Chondrocyte (in vitro differentiated cells): ENCODE measurements at regions not wholly inside any gene's neighbourhood (a gene's known extent, or its start where the extent isn't known, plus 50 kb on each side); places are given as distances from the start of the nearest gene placed in this dataset.
A peak's percentile ranks its signal among the peaks of the same experiment; 100 is the strongest.

ENCODE experiments used
- DNase-seq: peaks from one replicate; pipeline ENCODE4 v3.0.0; 2021; ENCODE audit warnings: mixed read lengths, low spot score
- H3K27ac Mint-ChIP-seq: one replicate; pipeline ENCODE4 v1.8.0; 2021; ENCODE audit warnings: mild to moderate bottlenecking, moderate library complexity, mixed read lengths; ENCODE audit not compliant: unreplicated experiment
- H3K27me3 Mint-ChIP-seq: 2 replicates; pipeline ENCODE4 v1.8.0; 2021; ENCODE audit warnings: low read depth, mixed read lengths
- H3K36me3 Mint-ChIP-seq: 2 replicates; pipeline ENCODE4 v1.8.0; 2021; ENCODE audit warnings: low read depth, mixed read lengths
- H3K4me1 Mint-ChIP-seq: 2 replicates; pipeline ENCODE4 v1.8.0; 2021; ENCODE audit warnings: low read depth, mild to moderate bottlenecking, mixed read lengths
- H3K4me3 Mint-ChIP-seq: one replicate; pipeline ENCODE4 v1.8.0; 2021; ENCODE audit warnings: mild to moderate bottlenecking, moderate library complexity, mixed read lengths; ENCODE audit not compliant: unreplicated experiment
- H3K9me3 Mint-ChIP-seq: 2 replicates; pipeline ENCODE4 v1.8.0; 2021; ENCODE audit warnings: low read depth, mixed read lengths
- CTCF ChIP-seq: fragments of 200-600 bp; sonication (generic); IDR thresholded peaks from 2 replicates; pipeline ENCODE4 v1.5.0; 2021; ENCODE audit warnings: antibody characterized with exemption, mild to moderate bottlenecking, moderate library complexity

DNA sequence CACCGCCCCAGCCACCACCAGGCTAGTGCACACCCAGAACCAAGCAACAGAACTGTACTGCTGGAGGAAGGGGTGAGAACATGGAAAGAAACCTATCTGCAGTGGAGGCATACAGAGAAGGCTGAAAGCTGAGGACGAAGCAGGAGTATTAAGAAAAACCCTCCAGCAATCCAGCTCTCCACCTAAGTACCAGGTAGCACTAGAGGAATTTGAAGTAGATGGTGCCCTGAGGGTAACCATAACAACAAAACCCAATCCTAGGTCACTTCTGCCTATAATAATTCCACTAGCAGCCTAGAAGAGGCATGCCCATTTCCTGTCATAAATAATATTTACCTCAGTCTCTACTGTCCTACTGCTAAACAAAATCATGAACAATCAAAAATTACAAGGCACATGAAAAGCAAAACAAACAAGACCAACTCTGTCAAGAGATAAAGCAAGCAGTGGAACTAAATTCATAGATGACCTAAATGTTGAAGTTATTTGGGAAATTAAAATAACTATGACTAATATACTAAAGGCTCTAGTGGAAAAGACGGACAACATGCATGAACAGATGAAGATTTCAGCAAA is 51.1 kb downstream of the HYCC1 start:
- DNase-seq: no peak
- Mint-ChIP-seq H3K27me3 (no peaks in the 10 kb centered on the region), H3K27ac (peak overlapping the region; percentile 83), H3K4me1 (peaks cover 21% of the 10 kb centered on the region), H3K36me3 (peaks cover 13% of the 10 kb centered on the region), H3K9me3 (no peaks in the 10 kb centered on the region), H3K4me3 (no peak overlapping the region)
- no peak for TF ChIP-seq CTCF

GRCh38 chr7:22958742-22959141 is 55.2 kb downstream of the HYCC1 start:
- no peak overlapping the region for H3K4me3 Mint-ChIP-seq

DNA sequence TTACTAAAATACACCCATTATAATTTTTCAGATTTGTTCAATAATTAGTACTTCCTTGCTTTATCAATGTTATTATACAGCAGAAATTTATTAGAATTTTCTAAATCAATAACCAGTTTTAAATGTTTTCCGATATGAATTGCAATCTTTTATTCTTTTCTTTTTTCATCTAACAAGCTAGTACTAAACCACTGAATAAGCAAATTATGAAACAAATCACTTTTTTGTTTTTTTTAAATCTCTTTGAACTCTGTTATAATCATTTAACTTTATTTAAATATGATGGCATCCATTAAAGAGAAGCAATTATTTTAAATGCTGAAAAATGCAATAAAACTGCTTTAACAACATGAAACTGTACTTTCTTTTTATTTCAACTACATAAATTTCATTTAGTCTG is 59.7 kb downstream of the HYCC1 start:
- Mint-ChIP-seq H3K27me3 (no peaks in the 10 kb centered on the region), H3K4me3 (no peak overlapping the region), H3K9me3 (no peaks in the 10 kb centered on the region), H3K36me3 (peaks cover 5% of the 10 kb centered on the region), H3K4me1 (peaks cover 3% of the 10 kb centered on the region), H3K27ac (no peak overlapping the region)
- DNase-seq: no peak
- no peak for TF ChIP-seq CTCF

More at GRCh38 chr7:22958742-22959141, 55.2 kb downstream of the HYCC1 start:
- TF ChIP-seq CTCF: no peak
- Mint-ChIP-seq H3K4me1 (peaks cover 21% of the 10 kb centered on the region), H3K36me3 (peaks cover 11% of the 10 kb centered on the region), H3K27me3 (no peaks in the 10 kb centered on the region), H3K9me3 (no peaks in the 10 kb centered on the region), H3K27ac (no peak overlapping the region)
- DNase-seq: no peak

- TF ChIP-seq CTCF: no peak
- peaks cover 2% of the 10 kb centered on the region for H3K36me3 Mint-ChIP-seq
- H3K4me1 Mint-ChIP-seq: peaks cover 3% of the 10 kb centered on the region
- no peaks in the 10 kb centered on the region for H3K27me3 Mint-ChIP-seq
- no peaks in the 10 kb centered on the region for H3K9me3 Mint-ChIP-seq
- DNase-seq: no peak
- no peak overlapping the region for H3K27ac Mint-ChIP-seq
- no peak overlapping the region for H3K4me3 Mint-ChIP-seq
Measured at GRCh38 chr7:22952306-22953015, 61.5 kb downstream of the HYCC1 start.

GRCh38 chr7:22949944-22950343 is 64.0 kb downstream of the HYCC1 start:
- no peak for DNase-seq
- no peak overlapping the region for H3K4me3 Mint-ChIP-seq

More at GRCh38 chr7:22949944-22950343, 64.0 kb downstream of the HYCC1 start:
- Mint-ChIP-seq H3K9me3 (no peaks in the 10 kb centered on the region), H3K27ac (no peak overlapping the region), H3K27me3 (no peaks in the 10 kb centered on the region), H3K36me3 (peaks cover 5% of the 10 kb centered on the region), H3K4me1 (peaks cover 3% of the 10 kb centered on the region)
- no peak for TF ChIP-seq CTCF
